Middle frontal gyrus (tissue), 1 donor: ENCODE measurements at regions not wholly inside any gene's neighbourhood (a gene's known extent, or its start where the extent isn't known, plus 50 kb on each side); places are given as distances from the start of the nearest gene placed in this dataset.
A peak's percentile ranks its signal among the peaks of the same experiment; 100 is the strongest.
"Not testable (repeated sequence)": the region's sequence is repeated elsewhere in the genome, so short reads cannot be mapped to it uniquely, and the experiment has no call there.

Experiments
- DNase-seq: peaks from one replicate; pipeline ENCODE4 v3.0.0-alpha.2; 2015; ENCODE audit warnings: low spot score; ENCODE audit errors: extremely low spot score

DNA sequence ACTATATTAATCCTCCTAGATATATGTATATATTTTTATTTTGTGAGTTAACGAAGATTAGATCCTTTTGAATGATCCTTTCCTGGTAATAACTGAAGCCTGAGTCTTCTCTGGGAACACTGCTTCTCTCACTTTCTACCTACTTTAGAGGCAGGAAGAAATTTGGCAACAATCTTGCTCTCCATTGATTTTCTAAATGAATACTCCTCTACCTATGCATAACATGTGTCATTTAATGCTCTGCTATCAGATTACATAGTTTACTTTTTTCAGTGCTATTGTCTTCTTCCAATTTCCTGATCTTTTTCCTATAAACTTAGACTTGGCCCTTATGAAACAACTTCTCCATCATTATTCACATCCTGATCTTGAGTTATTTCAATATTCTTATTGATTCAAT is 60.4 kb upstream of the PDHA2 start:
- DNase-seq = no peak

- DNase-seq = no peak
These were observed 61.2 kb upstream of the PDHA2 start for GRCh38 chr4:95778666-95779065.

GRCh38 chr4:95770605-95771004 is 69.3 kb upstream of the PDHA2 start:
- DNase-seq = not testable (repeated sequence)

GRCh38 chr4:95764961-95765360 is 74.9 kb upstream of the PDHA2 start:
- no peak for DNase-seq

GRCh38 chr4:95761871-95762270 is 78.0 kb upstream of the PDHA2 start:
- DNase-seq = no peak

GRCh38 chr4:95761426-95761825 is 78.5 kb upstream of the PDHA2 start:
- no peak for DNase-seq

DNA sequence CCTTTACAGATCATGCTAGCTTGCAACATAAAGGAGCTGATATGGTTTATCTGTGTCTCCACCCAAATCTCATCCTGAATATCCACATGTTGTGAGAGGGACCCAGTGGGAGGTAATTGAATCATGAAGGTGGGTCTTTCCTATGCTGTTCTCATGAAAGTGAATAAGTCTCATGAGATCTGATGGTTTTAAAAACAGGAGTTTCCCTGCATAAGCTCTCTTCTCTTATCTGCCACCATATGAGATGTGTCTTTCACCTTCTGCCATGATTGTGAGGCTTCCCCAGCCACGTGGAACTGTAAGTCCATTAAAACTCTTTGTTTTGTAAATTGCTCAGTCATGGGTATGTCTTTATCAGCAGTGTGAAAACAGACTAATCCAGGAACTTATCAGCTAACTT is 79.2 kb upstream of the PDHA2 start:
- not testable (repeated sequence) for DNase-seq

- DNase-seq = no peak
These were observed 81.9 kb upstream of the PDHA2 start for GRCh38 chr4:95758001-95758400.

DNA sequence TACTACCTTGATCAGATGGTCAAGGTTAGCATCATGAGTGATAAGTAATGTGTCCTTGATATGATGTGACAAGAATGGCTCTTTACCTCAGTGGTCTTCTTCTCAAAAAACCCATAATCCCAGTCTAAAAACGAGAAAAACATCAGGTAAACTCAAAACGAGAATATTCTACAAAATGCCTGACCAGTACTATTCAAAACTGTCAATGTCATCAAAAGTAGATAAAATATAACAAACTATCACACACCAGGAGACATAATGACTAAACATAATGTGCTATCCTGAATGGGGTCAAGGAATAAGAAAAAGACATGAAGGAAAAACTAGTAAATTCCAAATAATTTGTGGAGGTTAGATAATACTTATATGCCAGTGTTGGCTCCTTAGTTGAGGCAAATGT is 85.2 kb upstream of the PDHA2 start:
- DNase-seq = no peak

DNA sequence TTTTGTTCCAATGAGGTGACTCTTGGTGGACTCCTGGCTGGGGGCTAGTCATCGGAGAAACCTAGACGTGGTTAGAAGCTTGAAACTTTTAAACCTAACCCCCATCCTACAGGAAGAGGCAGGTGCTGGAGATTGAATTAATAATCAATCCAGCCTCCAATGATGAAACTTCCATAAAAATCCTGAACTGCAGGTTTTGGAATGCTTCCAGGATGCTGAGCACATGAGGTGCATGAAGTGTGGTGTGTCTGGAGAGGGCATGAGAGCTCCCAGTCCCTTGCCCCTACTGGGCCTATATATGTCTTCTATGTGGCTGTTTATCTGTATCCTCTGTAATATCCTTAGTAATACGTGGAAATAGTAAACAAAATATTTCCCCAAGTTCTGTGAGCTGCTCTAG is 90.7 kb upstream of the PDHA2 start:
- no peak for DNase-seq

GRCh38 chr4:95742872-95743271 is 97.0 kb upstream of the PDHA2 start:
- DNase-seq = no peak

DNA sequence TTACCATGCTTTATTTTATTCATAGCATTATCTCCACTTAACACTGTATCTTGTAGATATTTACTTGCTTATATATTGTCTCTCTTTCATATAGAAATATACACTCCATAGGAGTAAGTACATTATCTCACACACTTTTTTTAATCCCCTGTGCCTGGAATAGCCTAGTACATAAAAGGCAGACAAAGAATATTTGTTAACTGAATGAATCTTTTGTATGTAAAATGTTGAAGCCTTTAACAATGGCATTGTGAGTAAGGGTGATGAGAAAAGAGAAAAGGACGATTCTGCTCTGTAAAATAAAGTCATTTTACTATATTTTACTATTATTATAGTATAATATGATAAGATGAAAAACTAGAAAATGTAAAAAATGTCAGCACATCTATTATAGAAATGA is 97.7 kb upstream of the PDHA2 start:
- peak; percentile 34 for DNase-seq

DNA sequence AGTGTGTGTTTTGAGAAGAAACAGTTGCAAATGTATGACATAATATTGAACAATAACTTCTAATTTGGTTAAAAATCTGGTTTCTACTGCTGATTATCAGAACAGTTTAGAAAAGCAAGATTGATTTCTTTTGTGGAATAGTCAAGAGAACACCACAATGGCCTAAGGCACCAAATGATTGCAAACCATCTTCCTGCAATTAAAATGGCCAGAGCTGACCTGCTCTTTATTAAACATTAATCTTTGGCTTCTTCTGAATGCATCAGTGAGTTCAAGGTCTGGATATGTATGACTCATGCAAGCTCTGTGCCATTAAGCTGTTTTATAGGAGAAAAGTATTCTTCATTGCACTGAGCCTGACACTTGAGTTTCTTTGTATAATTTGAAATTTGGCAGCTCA is 107.8 kb upstream of the PDHA2 start:
- DNase-seq = no peak

GRCh38 chr4:95729596-95729995 is 110.3 kb upstream of the PDHA2 start:
- no peak for DNase-seq

DNA sequence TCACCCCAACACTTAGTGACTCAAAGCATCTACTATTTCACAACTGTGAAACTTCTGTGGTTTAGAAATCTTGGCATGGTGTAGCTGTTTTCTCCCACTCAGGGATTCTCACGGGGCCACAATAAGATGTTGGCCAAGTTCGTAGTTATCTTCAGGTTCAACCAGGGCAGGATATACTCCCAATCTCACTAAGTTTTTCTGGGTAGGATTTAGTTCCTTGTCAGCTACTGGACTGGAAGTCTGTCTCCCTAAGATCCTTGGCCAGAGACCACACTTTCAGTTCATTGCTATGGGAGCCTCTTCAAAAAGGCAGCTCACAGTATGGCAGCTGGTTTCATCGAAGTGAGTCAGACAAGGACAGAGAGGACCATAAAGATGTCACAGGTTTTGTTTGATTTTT is 111.7 kb upstream of the PDHA2 start:
- DNase-seq = no peak

- no peak for DNase-seq
These were observed 124.1 kb upstream of the PDHA2 start for GRCh38 chr4:95715830-95716229.

- DNase-seq = no peak
These were observed 125.3 kb upstream of the PDHA2 start for GRCh38 chr4:95714571-95714970.

DNA sequence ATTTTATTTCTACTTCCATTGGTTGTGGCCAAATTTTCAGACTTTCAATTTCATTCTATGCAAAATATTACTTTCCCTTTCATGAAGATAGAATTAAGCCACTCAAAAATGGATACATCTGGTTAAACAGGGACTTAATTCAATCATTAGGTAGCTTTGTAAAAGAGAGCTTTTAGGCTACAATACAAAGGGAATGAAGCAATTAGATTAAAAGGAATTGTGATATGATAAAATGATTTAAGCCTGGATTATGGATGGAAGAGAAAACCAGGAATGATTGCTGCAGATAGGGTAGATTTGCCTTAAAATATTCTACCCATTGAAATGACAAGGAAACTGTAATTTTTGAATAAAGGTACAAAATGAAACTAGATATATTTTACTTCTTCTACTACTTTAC is 134.6 kb upstream of the PDHA2 start:
- DNase-seq = no peak

DNA sequence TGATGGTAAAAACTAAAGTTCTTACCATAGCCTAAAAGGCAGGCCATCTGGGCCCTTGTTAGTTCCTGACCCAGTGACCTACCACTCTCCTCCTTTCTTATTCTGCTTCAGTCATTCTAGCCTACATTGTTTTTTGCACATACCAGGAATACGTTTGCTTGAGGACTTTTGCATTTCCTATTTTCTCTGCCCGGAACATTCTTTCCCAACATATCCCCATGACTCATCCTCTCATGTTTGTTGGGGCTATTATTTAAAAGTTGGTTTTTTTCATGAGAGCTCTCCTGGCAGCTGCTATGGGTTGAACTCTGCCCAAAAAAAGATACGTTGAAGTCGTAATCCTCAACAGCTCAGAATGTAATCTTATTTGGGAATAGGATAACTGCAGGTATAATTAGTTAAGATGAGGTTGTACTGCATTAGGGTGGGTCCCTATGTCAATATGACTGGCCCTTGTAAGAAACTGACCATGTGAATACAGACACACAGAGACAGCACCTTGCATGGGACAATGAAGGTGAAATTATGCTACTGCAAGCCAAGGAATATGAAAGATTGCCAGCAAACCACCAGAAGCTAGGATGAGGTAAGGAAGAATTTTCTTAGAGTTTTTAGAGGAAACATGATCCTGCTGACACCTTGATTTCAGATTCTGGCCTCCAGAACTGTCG is 138.3 kb upstream of the PDHA2 start:
- DNase-seq = no peak

GRCh38 chr4:95694411-95694810 is 145.5 kb upstream of the PDHA2 start:
- no peak for DNase-seq

- DNase-seq = no peak
These were observed 144.8 kb upstream of the UNC5C start for GRCh38 chr4:95693594-95693993.

- no peak for DNase-seq
These were observed 127.4 kb upstream of the UNC5C start for GRCh38 chr4:95676190-95676589.

GRCh38 chr4:95675623-95676022 is 126.8 kb upstream of the UNC5C start:
- no peak for DNase-seq

DNA sequence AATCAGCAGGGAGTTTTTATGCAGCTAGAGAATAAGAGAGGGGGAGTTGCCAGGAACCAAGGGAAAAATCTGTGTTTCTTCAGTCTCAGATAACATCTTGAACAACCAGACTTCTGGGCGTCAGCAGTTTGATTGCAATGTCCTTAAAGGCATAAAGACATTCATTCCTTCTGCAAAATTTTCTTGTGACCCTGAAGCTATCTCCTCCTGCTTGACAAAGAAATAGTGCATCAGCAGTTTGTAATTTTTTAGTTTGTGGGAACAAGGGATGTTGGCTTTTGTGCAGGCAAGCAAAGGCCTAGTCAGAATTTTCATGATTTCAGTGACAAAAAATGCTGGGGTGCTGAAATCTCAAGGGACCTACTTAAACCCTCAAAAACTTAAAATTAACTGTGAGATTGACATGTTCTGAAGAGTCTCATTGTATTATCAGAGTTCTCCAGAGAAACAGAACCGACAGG is 125.8 kb upstream of the UNC5C start:
- DNase-seq = no peak
